ENCODE measurements at regions not wholly inside any gene's neighbourhood (a gene's known extent, or its start where the extent isn't known, plus 50 kb on each side); places are given as distances from the start of the nearest gene placed in this dataset.

DNA sequence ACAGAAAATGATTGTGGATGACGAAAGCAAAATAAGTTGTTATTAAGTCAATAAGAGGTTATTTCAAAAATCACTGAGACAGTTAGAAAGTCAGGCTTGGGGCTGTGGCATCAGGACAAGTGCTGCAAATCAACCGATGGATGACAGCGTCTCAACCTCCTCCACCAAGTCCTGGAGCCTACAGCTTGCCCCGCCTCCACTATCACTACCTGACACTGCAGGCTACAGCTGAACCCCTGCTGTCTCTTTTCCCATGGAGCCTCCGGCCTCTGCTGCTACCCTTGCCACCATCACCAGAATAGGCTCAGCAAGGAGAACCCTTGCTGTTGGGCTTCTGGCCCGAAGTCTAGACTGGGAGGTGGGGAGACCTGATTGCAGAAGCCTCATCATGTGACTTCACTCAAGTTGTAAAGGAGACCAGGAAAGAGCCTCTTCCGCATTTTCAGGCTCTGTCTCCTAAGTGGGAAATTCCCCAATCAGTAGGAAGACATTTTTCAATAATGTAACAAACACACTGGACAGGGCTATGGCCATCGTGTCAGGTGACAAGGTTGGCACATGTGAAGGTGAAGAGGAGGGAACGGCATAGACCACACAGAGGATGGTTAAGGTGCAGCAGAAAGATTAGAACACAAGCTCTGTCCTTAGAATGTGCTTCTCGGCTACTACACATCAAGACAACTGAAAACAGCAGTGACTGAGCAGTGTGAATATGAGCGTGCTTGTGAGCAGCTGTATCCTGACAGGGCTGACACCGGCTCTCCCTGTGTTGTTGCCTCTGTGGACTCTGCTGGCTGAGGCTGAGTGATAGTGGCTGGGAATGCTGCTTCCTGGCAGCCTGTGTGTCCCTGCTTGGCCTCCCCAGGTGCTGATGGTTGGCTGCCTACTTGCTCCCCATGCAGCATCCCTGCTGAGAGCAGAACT lies 660.7 kb downstream of the PTPRU start:
- no peak for DNase-seq (ENCODE audit: low spot score)

DNA sequence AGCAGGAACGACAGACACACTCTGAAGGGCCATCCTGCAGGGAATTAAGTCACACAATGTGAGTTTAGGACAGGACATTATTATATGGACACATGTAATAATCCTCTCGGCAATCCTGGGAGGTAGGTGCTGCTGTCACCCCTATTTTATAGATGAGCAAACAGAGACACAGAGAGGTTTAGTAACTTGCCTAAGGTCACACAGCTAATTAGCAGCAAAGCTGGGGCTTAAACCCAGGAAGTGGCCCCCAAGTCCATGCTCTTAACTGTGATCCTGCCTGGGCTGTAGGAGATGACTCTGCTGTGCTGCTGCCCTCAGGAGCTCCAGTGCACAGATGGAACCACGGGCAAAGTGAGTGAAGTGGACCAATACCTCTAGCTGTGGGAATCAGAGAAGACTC lies 660.0 kb downstream of the PTPRU start:
- no peak for DNase-seq (ENCODE audit: low spot score)

DNA sequence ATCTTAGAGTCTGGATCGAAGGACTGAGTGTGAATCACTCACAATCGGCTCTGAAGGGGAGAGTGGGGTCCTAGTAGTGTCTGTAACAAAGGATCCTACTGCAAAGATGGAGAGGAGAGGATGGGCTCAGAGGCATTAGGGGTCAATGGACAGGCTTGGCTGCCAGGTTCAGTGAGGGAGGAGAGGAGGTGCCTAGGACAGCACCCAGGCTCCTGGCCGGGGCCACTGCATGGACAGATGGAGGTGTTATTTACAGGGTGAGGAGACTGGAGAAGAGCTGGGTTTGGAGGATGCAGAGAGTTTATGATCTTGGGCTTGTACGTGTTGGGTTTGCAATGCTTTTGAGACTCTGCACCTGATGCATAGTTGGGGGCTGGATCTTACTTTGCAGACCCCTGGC lies 658.9 kb downstream of the PTPRU start:
- no peak for DNase-seq (ENCODE audit: low spot score)

DNA sequence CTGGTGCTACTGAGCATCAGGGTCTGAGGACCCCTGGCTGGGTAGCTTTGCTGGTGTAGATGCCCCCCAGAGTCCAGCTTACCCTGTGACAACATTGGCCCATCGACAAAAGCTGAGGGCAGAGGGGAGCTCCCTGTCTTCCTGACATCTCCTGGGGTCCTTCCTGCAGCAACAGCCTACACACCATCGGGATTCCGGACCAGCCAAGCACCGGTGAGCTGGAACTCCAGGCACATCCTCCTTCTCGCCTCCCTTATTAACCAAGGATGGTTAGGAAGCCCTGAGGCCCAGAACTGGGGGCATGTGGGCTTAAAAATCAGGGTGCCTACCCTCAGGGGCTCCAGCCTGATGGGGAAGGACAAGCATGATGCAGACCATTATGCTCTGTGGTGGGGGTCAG lies 658.0 kb downstream of the PTPRU start:
- DNase-seq (ENCODE audit: low spot score), result no peak

DNA sequence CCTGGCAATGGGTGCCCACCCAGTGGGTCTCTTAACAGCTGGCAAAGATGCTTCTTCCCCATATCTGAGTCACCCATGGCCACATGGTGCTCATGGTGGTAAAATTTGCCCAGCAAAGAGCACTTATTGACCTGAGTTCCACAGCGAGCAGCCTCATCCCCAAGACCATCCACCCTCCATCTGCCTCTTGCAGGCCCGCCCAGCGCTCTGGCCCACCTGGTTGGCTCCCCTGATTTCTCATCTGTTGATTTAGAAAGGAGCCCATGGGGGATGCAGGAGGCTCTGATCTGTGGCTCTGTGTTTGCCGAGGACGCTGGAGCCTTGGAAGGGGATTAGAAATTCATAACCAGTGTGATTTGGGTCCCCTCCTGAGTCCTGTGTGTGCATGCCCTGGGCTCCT lies 657.5 kb downstream of the PTPRU start:
- DNase-seq (ENCODE audit: low spot score), result no peak

DNA sequence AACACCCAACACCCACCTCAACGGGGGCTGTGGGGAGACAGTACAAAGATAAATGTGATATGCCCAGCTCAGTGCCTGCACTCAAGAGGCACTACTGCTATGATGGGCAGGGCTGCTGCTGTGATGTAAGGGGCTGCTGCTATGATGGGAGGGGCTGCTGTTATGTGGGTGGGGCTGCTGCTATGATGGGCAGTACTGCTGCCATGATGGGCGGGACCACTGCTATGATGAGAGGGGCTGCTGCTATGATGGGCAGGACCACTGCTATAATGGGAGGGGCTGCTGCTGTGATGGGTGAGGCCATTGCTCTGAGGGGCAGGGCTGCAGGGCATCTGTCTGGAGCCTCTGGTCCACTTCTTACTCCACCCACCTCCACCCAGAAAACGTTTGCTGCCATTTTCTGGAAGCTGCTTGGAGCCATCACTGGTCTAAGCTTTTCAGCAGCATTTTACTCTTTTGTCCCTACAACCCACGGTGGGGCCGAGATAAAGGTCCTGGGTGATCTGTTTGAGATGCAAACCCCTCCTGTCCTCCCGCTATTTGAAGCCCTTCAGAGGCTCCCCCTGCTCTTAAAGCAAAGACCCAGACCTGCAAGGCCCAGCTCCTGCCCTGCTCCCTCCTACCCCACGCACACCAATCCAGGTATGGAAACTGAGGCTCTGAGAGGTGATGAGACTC lies 656.9 kb downstream of the PTPRU start:
- no peak for DNase-seq (ENCODE audit: low spot score)

DNA sequence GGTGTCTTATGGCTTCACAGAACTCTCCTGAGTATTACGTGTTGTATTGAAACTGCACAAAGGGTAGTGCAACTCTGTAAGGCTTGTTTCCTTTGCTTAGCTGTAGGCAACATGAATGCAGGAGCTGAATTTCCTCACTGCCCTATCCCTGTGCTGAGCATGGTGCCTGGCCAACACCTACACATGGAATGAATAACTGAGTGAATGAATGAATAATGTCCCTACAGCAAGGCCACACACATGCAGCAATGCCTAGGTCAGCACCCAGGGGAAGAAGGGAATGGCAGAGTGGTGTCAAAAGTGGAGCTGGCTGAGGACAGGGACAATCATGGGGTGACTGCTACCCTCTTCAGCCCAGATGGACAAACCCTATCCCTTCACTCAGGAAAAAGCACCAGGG lies 655.9 kb downstream of the PTPRU start:
- DNase-seq (ENCODE audit: low spot score), result no peak

DNA sequence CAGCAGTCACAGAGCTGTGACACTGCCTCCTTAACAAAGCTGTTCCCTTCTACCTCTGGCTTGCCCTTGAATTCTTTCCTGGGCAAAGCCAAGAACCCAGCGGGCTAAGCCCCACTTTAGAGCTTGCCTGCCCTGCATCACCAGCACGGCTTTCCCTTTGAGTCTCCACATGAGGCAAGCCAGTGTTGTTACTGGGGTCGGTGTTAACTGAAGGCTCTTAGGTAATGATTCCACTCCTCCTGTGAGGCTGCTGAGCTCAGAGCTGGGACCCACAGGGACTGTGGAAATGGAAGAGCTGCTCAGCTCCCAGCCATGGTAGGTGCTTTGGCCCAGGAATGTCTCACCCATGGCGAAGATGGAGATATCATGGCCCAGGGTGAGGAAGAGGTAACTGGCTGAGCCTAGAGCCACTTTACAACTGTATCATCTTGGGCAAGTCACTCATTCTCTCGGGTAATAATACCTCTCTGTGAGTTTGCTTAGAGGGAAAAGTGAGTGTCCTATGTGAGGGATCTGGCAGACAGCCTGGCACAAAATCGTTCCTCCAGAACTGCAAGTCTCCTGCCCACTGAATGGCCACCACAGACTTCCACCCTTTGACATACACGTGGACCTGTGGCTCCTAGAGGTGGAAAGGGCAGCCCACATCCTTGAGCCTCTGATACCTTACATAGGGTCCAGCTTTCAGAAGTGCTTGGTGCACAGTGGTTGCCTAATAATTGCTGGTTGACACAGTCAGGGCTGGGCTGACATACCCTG lies 654.1 kb downstream of the PTPRU start:
- no peak for DNase-seq (ENCODE audit: low spot score)

DNA sequence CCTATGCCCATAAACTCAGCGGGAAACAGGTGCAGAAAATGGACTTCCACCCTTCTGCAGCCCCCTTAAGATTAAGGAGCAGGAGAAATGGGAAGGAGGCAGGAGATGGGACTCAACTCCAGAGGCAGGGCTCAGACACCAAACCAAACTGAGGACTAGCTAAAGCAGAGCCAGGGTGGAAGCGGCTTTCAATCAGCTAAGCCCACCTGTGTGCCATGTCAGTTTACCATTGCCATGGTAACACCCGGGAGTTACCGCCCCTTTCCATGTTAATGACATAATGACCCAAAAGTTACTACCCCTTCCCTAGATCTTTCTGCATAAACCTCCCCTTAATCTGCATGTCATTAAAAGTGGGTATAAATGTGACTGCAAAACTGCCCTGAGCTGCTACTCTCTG lies 653.5 kb downstream of the PTPRU start:
- no peak for DNase-seq (ENCODE audit: low spot score)

DNA sequence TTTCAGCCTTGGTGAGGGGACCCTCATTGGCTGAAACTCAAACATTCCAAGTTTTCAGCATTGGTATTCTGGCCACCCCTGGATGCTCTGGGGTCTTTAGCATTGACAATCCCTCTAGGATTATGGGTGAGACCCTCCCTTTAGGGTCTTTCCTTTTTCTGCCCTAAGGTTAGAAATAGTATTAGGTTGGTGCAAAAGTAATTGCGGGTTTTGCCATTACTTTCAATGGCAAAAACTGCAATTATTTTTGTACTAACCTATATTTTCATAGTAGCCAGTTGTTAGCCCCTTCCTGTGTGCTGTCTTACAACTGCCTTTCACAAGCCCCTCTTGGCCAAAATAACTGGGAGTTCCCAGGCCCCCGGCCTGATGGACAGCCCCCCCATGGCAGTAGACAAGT lies 648.4 kb downstream of the PTPRU start:
- DNase-seq (ENCODE audit: low spot score), result no peak

DNA sequence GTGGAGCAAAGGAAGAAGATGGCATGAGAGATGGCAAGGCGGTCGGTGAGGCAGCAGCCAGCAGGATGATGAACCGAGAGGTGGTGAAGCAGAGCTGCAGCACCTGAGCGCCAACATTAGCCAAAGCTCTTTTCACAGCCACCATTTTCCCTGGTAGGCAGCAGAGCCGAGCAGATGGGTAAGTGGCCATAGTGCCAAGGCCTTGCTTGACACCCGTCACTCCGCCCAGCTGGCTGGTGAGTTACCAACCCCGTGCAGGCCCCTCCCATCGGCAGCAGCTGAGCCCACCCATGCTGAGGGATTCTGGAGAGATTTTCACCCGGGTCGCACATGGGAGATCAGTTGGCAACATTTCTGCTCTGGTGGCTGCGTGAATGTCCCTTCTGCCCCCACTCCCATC lies 647.7 kb downstream of the PTPRU start:
- no peak for DNase-seq (ENCODE audit: low spot score)

DNA sequence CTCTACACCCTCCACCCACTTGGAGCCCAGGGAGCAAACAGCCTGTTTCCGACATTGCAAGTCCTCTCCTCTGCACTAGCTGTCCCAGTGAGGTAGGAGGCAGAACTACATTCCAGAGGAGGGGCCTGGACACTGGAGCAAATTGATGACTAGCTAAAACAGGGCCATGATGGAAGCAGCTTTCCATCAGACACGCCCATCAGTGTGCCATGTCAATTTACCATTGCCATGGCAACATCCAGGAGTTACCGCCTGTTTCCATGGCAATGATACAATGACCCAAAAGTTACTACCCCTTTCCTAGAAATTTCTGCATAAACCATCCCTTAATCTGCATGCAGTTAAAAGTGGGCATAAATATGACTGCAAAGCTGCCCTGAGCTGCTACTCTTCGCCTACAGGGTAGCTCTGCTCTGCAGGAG lies 647.1 kb downstream of the PTPRU start:
- DNase-seq (ENCODE audit: low spot score), result no peak

DNA sequence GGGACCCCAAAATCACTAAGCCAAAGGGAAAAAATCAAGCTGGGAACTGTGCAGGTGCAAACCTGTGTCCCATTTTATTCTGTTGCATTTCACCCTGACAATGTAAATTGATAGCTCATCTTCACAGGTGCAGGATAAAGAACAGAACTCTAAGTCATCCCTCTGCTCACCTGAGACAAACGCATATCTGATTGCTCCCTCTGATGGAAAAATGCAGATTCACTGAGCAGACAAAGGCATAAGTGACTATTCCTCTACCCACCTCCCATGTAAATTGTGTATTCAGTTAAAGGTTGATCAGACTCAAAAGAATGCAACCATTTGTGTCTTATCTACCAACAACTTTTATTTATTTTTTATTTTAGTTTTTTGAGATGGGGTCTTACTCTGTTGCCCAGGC lies 644.2 kb downstream of the PTPRU start:
- DNase-seq (ENCODE audit: low spot score), result no peak

DNA sequence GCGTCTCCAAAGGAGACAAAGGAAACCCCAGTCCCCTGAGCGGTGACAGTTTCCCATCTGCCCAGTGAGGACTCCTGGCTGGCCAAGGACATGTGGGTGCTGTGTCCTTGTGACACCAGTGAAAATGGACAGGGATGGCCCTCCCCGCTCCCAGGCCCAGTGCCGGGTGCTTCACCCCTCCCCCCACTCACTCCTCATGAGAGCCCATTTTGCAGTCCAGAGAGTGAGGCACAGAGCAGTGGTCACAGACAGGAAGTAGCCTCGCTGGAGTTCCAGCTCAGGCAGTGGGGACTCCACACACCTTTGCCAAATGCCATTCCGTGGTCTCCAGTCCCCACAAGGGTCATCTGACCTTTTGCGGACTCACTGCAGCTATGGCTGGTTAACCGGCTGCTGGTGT lies 642.9 kb downstream of the PTPRU start:
- DNase-seq (ENCODE audit: low spot score), result no peak

DNA sequence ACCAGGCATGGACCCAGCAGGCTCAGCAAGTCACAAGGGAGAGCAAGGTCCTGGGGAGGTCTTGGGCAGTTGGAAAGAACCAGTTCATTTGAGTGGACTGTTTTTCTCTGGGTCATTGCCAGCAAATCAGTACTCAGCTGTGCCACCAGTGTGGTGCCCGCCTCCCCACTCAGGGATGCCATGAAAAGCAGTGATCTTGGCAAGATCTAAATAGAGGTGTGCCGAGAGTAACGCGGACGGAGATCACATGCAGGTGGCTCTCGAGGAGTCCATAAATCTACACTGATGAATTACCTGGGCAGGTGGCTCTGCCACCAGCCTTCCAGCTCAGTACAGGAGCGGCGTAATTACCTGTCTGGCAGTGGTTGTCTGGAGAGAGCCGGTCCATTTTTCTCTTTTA lies 642.2 kb downstream of the PTPRU start:
- no peak for DNase-seq (ENCODE audit: low spot score)

DNA sequence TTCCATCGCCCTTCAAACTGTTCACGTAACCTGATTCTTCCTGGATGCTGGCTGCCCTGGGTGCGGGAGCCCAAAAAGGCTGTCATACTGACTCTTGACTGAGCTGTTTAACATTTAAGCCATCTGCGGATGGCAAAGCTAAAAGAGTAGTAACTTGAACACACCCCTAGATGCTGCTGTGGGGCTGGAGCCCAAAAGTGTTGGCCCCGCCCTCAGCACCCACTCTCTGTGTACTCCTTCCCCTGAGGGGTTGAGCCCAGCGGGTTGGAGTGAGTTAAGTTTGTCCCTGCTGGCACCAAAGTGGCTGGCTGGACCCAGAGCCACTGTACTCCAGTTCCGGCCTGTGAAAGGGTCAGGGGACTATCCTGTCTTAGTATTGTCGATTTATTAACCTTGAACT lies 640.6 kb downstream of the PTPRU start:
- no peak for DNase-seq (ENCODE audit: low spot score)

DNA sequence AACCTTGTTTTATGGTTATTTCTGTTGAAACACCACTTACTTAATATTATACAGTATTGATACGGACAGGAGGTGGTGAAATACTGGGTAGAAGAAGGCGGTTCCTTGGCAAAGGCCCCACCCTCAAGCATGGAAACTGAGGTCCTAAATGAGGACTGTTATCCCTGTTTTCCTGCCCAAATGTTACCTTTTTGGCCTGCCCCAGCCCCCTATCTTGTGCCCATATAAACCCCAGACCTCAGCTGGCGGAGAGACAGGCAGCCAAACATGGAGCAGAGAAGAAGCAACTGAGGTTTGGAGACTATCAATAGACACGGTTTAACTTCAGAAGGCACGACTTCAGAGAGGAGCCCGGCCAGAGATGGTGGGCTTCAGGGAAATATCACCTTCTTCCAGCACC lies 640.1 kb downstream of the PTPRU start:
- no peak for DNase-seq (ENCODE audit: low spot score)

DNA sequence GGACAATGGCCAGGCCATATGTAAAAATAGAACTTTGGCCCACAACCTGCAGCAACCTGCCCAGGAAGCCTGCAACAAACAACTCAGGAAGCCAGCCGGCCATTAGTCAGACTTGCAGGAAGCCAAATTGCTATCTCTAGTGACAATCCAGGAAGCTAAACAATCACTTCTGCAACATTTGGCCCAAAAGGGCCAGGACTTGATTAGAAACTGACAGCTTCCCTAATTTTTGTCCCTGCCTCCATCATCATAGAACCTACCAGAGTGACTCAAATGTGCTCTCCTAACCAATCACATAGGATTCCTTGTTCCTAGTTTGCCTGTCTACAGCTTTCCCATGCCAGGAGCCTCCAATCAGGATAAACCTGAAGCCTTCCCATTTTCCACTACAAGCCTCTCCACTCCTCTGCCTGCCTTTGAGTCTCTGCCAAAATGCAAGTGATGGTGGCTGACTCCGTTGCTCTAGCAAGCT lies 639.3 kb downstream of the PTPRU start:
- DNase-seq (ENCODE audit: low spot score), result no peak

DNA sequence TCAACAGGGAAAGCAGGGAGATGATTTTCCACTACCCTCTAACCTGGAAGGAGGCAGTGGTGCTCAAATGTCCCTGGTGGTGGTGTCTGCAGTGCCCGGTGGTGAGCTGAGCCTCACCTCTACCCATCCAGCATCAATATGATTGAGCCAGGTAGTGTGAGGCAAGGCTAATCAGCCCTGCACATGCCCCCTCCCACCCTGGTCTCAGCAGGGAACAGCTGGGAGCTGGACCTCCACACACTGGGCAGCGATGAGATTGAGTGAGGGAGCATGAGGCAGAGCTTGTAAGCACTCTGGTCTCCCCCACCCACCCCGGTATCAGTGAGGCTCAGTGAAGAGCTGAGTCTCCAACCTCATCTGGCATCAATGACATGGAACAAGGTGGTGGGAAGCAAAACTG lies 634.3 kb downstream of the PTPRU start:
- no peak for DNase-seq (ENCODE audit: low spot score)

DNA sequence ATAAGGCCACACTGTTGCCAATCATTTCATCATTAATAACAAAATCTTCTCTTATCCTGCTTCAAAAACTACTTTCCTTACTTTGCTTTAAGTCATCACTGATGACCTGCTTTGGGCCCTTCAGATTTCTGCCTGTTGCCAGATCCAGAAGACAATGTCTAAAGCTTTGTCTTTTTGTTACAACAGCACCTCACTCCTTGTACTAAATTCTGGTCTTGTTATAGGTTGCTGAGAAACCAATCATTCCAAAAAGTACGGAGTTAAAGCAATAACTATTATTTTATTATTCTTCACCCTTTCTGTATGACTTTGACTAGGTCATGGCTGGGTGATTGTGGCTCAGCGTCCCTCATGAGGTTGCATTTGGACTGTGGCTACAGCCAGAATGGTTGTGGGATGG lies 633.5 kb downstream of the PTPRU start:
- no peak for DNase-seq (ENCODE audit: low spot score)

DNA sequence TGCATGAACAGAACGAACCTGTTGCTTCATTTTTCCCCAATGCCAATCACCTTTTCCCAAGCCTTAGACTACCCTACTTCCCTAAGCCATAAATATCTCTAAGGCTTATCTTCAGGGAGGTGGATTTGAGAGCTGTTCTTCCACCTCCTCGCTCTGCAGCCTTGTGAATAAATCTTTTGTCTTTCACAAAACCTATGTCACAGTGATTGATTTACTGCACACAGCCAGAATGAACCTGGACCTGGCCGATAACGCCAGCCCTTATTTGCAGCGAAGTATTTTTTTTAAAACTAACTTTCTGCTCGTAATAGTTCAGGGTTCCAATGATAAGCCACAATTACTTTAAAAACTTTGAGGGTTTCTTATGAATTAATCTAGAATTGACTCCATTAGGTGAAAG lies 632.6 kb downstream of the PTPRU start:
- DNase-seq (ENCODE audit: low spot score), result no peak

DNA sequence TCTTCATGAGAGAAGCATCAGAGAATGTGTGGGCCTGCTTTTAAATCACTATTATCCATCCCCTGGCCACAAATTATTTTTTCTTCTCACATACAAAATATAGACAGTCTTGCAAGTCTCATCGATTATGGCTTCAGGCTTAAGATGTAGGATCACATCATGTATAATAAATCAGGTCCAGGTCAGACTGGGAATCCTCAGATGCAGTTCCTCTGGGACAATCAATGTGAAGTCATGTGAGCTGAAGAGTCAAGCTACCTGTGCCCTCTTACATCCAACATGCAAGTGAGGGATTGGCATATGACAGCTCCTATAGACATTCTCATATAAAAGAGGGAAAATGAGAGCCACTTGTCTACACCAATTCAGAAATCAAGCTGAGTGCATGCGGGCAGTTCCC lies 631.8 kb downstream of the PTPRU start:
- DNase-seq (ENCODE audit: low spot score), result no peak

DNA sequence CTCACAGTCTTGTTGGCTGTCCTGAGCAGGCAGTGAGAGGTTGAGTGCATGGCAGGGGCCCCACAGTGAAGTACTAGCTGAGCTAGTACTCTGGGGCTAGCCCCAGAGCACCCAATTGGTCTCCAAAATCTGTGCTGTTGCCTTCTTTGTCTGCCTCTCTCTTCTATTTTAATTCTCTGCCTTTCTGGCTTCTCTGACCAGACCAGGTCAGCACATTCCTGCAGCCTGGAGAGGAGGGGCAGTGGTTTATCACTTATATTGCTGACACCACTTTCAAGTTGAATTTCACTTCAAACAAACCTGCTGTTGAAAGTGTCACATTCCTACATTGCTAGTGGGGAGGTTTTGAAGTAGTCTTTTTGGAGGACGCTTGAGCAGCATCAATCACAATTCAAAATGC lies 628.7 kb downstream of the PTPRU start:
- DNase-seq (ENCODE audit: low spot score), result no peak
